GM18511 (cell line): ENCODE measurements at regions not wholly inside any gene's neighbourhood (a gene's known extent, or its start where the extent isn't known, plus 50 kb on each side); places are given as distances from the start of the nearest gene placed in this dataset.

Experiments used
- ATAC-seq: cut with Tn5 transposase; IDR thresholded peaks from one replicate; pipeline ENCODE4 v1.9.1; 2021; ENCODE audit warnings: mild to moderate bottlenecking, moderate library complexity; ENCODE audit not compliant: unreplicated experiment

DNA sequence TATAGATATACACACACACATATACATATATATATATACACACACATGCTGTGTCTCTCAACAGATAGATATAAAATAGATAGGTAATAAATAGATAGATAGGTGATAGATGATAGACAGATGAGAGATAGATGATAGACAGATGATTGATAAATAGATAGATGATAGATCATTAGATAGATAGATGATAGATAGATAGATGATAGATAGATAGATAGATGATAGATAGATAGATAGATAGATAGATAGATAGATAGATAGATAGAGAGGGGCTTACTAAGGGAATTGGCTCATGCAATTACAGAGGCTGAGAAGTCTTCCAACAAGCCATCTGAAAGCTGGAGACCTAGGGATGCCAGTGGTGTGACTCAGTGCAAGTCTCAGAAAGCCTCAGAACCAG, 394.5 kb downstream of the ICE1 start:
- ATAC-seq = no peak

DNA sequence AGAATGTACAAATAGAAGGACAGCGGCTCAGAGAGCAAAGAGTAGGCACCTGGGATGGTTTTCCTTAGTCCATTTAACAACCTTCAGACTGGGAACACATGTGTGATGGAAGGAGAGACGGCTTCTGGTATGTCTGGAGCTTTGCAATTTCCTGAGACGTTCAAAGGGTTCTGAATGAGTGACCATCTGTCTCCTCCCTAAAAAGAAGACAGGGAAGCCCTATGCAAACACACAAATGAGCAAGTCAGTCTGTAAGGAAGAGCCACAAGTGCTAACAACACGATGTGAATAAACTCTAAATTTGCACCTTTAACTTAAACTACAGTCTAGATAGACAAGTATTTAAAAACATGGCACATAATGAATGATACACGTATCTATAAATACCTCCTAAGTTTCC, 391.0 kb downstream of the ICE1 start:
- no peak for ATAC-seq

DNA sequence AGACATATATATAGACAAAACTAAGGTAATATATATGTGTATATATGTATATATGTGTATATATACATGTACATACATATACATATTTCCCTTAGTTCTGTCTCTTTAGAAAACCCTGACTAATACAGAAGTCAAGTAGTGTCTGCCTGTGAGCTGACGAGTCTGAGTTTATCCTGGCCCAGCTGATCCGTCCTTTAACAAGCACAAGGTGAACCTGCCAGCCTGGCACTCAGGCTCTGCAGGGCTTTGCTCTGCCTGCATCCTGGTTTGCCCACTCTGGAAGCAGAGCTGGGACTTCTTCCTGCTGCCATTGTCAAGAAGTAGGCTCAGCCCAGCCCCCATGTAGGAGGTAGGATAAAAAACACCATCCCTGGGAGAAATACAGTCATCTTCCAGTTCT, 388.0 kb downstream of the ICE1 start:
- ATAC-seq = no peak

DNA sequence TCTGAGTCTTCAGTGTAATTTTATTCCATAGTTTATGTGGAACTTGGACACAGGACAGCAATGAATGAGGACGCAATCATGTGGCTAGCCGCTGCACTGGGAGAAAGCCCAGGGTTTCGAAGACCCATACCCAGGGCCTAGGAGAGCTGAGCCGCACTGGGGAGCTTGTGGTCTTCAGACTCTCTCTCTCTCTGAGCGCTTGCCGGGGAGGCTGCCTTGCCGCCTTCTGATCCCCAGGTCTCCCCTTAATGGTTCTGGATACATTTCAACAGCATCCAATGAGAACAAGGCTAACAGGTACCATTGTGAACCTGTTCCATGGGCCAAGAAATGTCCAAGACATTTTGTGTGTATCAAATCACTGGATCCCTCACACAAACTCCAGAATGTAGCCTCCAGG, 383.4 kb downstream of the ICE1 start:
- ATAC-seq = no peak

DNA sequence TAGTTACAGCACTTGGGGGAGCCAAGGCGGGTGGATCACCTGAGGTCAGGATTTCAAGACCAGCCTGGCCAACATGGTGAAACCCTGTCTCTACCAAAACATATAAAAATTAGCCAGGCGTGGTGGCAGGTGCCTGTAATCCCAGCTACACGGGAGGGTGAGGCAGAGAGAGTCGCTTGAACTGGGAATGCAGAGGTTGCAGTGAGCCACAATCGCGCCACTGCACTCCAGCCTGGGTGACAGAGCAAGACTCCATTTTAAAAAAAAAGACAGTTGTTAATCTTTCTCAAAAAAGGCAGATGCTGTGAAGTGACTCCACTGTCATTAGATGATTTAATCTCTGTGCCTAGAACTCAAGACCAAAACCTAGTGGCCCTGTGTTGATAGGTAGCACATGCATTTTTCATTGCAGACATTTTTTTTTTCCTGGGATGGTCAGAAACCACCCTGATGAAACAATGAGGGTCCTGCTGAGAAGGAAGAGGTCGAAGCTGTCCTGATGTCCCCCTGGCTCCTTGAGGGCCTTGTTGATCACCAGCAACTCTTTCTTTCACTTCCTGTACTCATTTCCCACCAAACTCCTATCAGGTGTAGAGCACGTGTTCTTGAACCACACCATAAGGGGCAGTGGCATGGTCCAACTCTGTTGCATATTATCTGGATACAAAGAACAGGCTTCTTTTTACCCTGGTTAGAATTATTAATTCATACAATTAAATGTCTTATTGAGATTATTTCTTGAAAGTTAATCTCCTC, 382.2 kb downstream of the ICE1 start:
- ATAC-seq = no peak

DNA sequence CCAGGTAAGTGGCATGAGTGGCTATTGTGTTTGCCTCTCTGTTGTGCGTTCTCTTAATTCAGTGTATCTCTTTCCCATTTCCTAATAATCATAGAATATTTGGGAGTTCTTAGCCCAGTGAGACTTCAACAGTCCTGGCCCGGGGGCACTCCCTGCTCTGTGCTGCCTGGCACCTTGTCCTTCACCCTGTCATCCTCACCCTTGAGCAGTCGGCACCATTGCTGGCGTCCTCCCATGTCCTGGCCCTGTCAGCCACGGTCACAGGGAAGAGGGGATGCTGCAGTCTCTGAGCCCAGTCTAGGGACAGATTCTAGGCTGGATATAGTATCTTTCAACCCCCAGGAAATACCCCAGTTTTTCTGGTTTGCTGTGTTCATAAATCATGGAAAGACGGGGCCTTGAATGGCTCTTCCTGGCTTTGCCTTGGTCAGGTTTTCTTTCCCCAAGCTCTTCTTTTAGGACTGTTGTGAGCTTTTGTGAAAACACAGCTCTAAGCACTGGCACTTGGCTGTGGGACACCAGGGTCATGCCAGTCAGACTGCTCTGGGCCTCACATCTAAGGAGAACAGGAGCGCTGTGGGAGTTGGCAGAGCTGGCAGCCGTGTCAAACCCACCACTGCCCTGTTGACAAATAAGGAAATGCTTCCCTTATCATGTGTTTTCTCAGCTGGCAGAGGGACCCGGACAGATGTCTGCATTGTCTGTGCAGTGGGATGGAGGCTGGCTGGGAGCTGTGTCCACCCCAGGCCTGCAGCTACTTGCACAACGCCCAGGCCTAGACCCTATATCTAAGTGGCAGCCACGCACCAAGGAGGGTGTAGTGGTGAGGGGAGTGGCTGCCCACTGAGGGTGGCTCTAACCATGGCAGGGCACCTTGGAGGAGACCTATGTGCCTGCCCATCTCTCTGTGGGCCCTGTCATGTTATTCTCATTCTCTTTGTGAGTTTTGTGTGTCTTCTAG, 378.6 kb downstream of the ICE1 start:
- ATAC-seq = no peak

DNA sequence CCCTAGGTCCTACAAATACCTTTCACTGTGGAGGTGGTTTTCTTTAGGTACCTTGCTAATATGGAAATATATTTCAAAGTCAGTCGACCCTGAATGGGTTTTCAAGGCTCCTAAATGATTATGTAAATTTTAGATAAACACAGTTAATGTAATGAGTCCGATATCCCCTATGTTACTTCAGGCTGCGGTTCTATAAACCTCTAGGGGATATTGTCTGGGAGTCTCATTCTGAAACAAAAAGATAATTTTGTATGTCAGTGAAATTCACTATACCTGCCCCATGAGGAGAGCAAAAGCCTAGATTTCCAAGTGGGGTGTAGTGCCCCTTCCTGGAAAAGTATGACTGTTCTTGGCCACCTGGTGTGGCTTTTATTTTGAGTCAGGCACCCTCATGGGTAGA, 377.3 kb downstream of the ICE1 start:
- no peak for ATAC-seq

GRCh38 chr5:5799229-5799628, 376.8 kb downstream of the ICE1 start:
- ATAC-seq = no peak

GRCh38 chr5:5798462-5798861, 376.0 kb downstream of the ICE1 start:
- ATAC-seq = no peak

DNA sequence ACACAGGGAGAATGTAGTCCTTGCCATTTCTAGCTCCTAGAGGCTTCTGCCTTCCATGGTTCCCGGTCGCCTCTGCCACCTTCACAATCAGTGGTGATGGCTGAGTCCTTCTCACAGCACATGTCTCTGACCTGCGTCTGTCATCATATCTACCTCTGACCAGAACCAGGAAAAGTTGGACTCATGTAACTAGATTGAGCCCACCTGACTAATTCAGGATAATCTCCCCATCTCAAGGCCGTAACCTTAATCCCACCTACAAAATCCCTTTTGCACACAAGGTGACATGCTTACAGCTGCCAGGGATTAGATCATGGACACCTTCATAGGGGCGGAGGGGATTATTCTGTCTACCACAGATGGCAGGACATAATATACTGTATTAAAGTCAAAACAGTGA, 375.6 kb downstream of the ICE1 start:
- no peak for ATAC-seq

- no peak for ATAC-seq
Observed at GRCh38 chr5:5795074-5795771, 372.7 kb downstream of the ICE1 start.

- ATAC-seq = no peak
Observed at GRCh38 chr5:5794118-5794560, 371.7 kb downstream of the ICE1 start.

DNA sequence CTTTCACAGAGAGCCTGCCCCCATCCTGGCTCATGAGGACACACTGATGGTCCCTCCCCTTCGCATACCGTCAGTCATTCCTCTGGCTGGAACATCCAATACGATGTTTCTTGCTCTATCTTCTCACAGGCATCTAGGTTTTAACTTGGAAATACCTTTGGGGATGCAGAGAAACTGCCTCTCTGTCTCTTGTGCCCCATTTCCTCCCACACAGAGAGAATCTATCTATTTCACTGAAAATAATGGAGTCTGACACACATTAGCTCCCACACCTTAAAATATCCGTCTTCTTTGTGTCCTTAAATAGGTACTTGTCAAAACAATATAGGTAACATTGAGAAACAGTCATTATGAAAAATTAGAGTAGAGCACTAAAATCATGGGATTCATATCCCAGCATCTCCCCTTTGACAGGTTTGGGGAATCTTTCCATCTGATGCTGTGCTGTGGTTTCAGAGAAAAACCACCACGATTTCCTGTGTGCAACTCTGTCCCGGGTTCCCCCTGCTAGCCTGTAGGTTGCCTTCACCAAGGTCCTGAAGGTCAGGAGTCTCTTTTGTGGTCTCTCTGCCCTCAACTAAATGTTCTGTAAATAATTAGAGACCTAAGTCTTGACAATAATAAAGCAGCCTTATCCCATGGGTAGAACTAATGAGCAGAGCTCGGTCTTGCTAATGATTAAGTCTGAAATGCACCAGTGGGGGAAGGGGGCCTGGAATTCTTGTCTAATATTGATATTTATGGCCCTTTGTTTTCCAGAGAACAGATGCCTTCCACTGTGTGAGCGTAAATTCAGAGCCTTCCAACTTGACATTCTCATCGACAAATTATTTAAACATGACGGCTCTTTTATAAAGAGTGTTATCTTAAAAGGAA, 371.0 kb downstream of the ICE1 start:
- no peak for ATAC-seq

DNA sequence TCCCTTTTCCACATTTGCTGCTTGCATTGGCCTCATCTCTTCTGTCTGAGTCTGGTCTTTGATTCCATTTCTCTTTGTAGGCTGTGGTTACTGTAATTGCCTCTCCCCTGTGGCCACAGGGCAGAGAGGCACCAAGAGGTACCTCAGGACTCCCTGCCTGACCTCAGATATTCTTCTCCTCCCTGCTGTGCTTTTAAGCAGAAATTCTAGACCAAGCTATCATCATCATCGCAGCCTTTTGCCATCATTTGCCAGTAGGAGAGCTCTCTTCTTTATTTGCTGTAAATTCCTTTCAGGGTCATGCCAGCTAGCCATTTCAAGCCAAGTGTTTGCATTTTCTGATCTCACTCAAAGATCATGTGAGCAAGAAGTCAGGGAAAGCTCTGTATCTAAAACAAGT, 369.6 kb downstream of the ICE1 start:
- no peak for ATAC-seq

DNA sequence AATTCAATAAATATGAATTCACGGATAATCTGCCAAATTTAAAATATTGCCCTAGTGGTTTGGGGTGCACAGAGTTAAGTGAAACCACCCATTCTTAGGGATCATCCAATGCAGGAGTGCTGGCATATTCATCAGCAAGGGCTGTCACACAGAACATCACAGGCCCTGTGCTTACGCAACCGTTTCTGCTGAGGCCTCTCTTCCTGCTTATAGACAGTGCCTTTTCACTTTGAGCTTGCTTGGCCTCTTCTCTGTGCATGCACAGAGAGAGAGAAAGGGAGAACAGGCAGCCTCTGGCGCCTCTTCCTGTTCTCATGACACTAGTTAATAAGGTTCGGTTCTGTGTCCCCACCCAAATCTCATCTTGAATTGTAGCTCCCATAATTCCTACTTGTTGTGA, 366.3 kb downstream of the ICE1 start:
- no peak for ATAC-seq

DNA sequence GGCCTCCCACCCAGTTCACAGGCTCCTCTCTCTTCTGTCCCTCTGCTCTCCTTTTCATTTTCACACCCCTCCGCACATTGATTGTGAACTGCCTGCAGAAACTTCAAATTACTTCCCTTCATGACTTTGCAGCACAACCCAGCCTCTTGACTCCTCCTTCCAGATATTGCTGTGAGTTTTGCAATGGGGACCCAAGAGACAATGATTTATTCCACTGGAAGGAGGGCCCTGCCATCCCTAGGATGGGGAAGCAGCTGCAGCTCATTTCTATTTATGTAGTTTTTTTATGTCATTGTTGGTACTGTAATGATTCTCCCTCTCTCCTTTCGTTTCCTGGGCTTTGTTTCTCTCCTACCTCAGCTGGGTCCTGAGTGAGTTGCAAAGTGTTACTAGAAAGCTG, 364.9 kb downstream of the ICE1 start:
- ATAC-seq = no peak

DNA sequence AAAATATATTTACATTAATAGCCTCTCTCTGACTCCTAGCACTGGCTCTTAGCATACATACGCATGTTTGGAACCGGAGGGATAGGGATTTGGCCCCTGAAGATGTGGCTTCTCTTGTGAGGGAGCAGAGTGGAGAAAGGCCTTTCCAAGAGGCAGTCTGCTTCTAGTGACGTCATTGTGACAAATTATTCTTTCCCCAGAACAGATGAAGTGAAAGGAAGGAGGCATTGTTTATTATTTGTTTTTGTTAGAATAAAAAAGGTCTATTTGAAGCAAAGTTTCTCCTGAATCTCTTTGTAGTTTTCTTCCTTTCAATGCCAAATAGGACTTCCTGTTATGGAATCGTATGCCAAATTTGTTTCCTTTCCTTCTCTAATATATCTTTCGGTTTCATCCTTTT, 361.6 kb downstream of the ICE1 start:
- ATAC-seq = no peak

- no peak for ATAC-seq
Observed at GRCh38 chr5:5783021-5783420, 360.5 kb downstream of the ICE1 start.

- no peak for ATAC-seq
Observed at GRCh38 chr5:5782402-5782801, 359.9 kb downstream of the ICE1 start.

DNA sequence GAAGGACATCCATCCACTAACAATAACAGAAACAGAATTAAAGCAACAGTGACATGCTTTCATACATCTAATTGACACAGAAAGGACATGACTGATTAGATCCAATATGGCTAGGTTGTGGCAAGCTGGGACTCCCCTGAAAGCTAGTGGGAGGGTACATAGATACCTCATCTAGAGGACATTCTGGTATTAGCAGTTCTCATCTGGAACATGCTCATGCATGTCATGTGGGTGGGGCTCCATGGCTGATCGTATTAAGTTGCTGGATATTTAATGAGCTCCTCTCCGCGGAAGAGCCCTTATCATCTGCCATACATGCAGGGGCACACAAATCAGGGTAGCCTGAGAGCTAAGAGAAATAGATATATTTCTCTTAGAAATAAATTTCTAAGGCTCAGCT, 358.9 kb downstream of the ICE1 start:
- no peak for ATAC-seq

DNA sequence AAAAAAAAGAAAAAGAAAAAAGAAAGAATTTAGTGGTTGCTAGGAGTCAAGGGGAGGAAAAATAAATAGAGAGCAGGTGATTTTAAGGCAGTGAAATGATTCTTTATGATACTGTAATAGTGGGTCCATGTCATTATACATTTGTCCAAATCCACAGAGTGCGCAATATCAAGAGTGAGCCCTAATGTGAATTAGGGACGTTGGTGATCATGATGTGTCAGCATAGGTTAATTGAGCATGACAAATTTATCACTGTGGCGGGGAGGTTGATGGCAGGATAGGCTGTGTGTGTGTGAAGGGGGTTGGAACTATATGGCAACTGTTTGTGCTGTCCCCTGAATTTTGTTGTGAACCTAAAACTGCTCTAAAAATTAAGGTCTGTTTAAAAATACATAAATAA, 357.8 kb downstream of the ICE1 start:
- no peak for ATAC-seq
